Epidermal melanocyte (primary cell): ENCODE measurements at regions not wholly inside any gene's neighbourhood (a gene's known extent, or its start where the extent isn't known, plus 50 kb on each side); places are given as distances from the start of the nearest gene placed in this dataset.
"Not testable (repeated sequence)": the region's sequence is repeated elsewhere in the genome, so short reads cannot be mapped to it uniquely, and the experiment has no call there.

Source experiments
- DNase-seq: peaks from one replicate; pipeline ENCODE4 v3.0.0; 2011; ENCODE audit warnings: low spot score; ENCODE audit not compliant: insufficient read length

DNA sequence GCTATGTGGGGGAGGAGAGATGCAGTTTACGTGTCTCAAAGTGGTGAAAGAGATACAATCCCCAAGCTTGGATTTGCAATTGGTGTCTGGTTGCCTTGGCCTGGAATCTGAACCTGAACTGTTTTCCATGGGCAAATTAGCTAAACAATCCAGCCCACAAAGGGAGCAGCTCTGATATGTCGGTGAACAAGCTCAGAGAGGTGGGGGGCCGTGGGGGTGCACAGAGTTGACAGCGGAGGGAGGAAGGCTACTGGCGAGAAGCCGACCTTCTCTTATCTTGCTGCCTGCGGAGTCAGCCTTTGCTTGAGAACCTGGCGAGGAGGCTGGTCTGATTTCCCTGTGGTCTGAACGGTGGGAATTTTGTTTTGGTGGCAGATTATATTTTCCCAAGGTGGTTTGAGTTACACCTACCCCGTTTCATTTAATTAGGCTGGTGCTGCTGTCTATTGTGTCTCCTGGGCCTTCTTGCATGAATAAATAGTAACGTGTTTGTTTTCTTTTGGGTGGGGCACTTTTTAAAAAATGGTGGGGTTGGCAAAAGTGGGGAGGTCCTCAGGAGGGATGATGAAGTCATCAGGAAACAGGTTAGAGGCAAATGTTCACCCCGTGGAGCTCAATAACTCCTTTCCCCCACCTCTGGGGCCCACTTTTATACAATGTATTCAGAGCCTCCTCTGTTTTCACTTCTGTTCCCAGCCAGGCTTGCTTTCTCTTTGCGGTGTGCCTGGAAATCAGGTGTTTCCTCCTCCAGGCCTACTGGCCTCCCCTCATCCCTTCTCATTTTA, 80.9 kb upstream of the IGFBP5 start:
- DNase-seq, result no peak

DNA sequence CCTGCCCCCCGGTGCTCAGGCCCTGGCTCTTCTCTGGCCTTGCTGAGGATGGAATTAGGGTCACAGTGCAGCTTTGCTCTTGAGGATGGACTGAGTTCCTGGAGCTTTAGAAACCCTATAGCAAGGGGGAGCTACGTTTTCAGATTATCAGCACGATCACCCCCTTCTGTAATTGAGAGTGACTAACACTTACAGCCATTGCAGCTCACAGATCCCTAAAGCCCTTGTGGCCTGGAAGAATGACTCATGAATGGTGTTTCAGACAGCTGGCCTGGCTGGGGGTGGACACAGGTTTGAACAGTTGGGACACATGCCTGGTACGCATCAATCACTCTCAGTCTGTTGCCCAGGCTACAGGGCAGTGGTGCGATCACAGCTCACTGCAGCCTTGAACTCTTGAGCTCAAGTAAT, 79.7 kb upstream of the IGFBP5 start:
- DNase-seq, result no peak

- DNase-seq, result no peak
Observed at GRCh38 chr2:216774620-216775019, 79.3 kb upstream of the IGFBP5 start.

- DNase-seq, result no peak
Observed at GRCh38 chr2:216774180-216774579, 78.8 kb upstream of the IGFBP5 start.

DNA sequence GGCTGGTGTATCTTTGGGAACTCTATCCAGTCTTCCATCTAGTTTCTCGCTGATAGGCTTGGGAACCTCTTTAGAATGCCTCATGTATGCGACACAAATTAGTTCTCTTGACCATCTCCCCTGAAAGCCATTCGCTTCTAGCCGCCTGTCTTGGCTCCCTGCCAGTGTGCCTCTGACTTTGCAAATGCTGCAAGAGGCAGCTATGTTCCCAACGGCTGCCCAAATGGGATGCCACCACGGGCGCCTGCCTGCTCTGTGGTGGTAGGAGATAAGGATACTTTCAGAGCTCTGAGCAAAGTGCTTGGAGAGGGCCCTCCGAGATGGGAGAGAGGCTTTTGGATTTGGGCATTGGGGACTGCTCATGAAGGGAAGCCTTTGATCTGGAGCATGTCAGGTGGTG, 77.7 kb upstream of the IGFBP5 start:
- no peak for DNase-seq

DNA sequence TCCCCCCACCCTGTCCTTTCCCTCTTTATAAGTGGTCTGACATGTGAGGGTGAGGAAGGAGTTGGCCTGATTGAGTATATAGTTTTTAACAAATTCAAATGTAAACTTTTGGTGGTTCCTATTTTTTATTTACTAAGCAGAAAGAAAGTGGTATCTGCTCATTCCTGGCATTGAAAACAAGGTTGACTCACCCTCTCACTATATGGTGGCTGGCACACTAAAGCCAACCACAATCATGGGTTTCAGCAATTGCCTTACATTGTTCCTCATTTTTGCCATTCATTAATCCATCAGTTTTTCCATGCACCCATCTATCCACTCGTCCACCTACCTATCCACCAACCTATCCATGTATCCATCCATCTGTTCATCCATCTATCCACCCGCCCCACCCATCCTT, 75.4 kb upstream of the IGFBP5 start:
- DNase-seq, result no peak

DNA sequence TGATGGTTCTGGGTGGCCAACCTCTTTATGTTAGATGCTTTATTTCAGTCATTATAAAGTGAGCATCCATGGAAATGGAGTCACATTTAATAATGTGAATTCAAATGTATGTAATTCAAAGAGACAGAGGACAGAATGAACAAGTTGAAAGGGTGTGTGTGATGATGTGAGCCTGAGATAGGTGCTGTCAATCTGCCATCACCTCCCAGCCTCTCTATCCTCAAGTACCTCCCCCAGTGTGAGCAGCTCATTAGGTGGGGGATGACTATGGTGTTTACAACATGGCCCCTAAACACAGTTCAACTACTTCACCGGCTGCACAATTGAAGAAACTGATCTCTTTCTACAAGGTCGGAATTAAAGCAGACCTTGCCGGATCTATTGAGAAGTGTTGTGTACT, 74.7 kb upstream of the IGFBP5 start:
- no peak for DNase-seq

- no peak for DNase-seq
Observed at GRCh38 chr2:216769626-216770025, 74.3 kb upstream of the IGFBP5 start.

- no peak for DNase-seq
Observed at GRCh38 chr2:216768908-216769411, 73.6 kb upstream of the IGFBP5 start.

DNA sequence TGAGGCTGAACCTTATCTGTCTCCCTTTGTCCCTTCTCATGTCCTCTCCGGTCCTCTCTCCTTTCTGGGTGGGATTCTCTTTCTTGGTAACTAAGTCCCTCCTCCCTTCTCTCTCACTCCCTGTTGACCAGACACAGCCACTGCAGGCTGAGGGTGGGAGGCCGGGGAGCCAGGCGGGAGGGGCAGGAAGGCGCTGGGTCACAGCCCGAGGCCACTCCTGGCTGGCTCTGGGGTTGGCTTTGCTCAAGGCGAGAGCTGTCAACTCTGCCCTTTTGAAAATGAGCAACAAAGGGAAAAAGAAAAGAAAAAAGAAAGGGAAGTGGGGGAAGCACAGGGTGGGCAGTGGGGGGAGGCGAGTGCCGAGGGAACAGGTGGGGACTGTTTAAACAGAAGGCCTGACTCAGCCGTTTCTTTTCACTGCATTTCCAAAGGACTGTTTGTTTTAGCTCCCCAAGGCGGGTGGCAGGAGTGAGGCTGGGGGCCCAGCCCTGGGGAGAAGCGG, 70.5 kb upstream of the IGFBP5 start:
- no peak for DNase-seq

DNA sequence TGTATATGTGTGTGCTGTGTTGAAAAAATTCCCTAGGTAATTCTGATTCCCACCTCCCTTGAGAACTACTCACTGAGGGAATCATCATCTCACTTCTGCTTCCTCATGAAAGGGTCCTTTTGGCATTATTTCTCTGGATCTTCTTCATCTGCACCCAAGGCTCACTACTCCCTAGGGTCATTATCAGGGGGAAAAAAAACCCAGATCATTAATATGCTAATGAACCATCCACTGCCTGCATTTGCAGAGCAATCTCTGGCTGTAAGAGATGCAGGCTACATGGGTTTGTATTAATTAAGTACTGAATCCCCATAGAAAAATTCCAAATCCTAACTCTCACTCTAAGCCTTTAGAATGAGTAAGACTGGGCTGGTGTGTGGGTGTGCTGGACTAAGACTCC, 68.0 kb upstream of the IGFBP5 start:
- DNase-seq, result no peak

GRCh38 chr2:216761809-216762208, 66.5 kb upstream of the IGFBP5 start:
- no peak for DNase-seq

- no peak for DNase-seq
Observed at GRCh38 chr2:216761133-216761532, 65.8 kb upstream of the IGFBP5 start.

DNA sequence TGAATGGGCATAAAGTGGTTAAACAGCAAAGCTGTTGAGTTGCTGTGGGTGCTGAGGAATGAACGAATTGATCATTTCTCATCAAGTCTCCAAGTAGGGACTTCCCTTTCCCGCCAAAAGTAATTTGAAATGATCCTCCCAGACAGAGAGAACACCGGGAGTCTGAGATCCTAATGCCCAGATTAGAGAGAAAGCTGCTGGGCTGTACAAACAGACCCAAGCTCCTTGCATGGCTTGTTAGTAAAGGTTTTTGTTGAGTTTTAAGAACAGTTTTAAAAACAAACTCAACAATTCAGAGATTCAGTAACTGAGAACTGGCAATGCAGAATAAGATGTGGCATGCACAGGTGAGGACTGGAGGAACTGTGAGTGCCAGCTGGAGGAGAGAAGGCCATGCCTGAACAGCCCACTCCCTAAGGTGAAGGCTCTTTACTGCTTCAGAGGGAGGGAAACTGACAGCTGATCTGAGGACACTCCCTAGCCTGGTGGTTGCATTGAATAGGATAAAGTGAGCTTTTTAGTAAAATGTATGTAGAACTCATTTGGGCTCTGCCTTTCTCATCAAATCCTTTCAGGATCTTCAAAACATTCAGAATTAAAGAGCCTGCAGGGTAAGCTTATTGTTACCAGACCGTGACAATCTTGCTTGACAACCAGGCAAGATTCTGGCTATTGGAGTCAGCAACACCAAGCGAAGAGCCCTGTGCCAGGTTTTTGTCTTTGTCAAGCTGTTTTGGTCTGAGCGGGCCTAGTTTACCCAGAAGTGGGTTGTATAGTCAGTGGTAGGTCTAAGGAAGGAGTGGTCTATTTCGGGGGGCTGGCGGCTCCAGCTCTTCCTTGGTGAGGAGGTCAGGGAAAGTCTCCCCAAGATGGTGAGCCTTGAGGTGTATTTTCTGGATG, 63.2 kb upstream of the IGFBP5 start:
- no peak for DNase-seq

DNA sequence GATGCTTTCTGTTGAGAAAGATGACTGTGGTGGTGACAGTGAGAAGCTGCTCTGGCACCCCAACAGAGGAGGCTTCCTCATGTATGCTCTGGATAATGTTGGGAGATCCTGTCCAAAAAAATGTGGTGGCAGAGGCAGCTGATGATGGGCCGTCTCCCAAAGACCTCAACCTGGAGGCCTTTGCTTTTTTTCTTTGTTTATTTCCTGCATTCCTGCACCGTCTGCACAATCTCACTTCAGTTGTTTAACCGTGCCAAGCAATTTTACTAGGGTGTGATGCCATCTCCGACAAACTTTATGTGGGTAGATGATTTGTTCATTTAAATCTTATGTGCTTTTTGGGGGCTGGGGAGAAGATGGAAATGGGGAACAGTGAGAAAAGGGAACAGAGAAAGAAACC, 62.2 kb upstream of the IGFBP5 start:
- no peak for DNase-seq

DNA sequence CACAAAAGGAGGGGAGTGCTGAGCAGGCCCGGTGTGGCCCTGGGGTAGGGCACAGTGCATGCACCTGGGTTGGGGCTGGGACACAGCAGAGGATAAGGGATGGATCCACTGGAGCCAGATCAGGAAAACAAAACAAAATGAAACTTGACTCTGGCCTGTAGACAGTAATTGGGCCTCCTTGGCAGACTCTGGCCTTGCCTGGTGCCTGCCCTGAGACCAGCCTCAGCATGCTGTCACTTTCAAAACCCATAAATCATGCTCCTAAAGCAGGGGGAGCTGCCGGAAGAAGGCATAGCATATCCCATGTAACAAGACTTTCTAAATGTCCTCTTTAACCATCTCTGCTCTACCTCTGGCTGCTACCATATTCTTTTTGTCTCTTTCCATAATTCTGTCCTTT, 61.1 kb upstream of the IGFBP5 start:
- DNase-seq, result no peak

DNA sequence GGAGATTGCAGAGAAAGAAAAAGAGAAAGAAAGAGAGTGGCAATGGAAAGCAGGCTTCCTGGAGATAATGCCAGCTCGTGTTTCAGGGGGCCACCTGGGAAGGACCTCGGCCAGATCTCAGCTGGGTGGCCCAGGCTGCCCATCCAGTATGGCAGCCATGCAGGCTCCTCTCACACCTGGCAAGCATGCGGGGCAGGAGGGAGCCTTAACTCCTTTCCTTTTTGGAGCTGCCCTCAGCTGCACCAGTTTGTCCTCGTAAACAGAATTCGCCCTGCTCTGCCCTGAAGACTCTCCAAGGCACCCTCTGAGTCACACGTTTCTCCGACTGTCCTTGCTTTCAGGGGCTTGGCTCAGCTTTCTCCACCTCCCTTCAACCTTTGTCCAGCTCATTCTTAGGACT, 59.5 kb upstream of the IGFBP5 start:
- no peak for DNase-seq

DNA sequence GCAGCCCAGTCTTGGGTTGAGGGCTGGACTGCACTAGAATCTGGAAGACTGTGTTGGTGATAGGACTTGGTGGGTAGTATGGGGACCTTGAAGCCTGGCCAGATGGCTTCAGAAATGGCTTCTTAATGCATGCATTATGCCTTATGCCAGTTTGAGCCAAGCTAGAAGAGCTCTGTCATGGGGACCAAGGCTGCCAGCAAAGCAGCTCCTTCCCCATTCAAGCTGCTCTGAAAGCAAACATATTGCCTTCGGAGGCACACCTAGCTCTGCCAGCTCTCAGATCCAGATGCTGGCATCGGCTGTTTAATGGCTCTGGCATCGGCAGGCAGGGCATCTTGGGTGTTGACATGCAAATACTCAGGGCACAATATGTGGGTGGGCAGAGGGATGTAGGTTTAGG, 59.0 kb upstream of the IGFBP5 start:
- DNase-seq, result no peak

DNA sequence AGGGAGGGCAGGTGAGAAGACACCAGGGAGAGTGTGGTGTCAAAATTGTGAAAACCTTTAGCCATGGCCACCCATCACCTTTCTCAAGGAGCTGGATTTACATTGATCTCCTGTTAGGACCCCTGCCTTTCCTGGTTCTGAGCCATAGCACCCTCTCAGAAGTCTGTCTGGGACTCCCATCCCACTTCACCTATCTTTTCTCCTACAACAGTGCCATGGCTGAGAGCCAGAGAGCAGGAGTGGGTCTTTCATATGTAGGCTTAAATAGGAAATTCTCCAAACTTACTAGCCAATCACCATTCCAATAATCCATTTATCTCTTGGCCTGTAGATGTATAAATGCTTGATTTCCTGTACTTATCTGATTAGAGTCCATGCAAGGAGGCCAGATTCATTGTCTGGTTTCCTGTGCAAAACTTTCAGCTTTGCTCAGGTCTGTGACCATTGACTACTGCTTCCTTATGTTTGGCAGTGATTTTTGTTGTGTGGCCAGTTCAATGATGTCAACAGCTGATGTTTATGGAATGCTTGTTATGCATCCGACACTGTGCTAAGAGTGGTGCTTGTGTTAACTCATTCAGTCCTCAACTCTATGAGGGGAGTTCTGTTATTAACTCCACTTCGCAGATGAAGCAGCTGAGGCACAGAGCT, 57.6 kb upstream of the IGFBP5 start:
- no peak for DNase-seq

- DNase-seq, result not testable (repeated sequence)
Observed at GRCh38 chr2:216750750-216751149, 55.4 kb upstream of the IGFBP5 start.

- not testable (repeated sequence) for DNase-seq
Observed at GRCh38 chr2:216746268-216746667, 50.9 kb upstream of the IGFBP5 start.

GRCh38 chr2:216745453-216745852, 50.1 kb upstream of the IGFBP5 start:
- DNase-seq, result no peak
